Fibroblast of lung (primary cell): ENCODE measurements at regions not wholly inside any gene's neighbourhood (a gene's known extent, or its start where the extent isn't known, plus 50 kb on each side); places are given as distances from the start of the nearest gene placed in this dataset.

ENCODE experiments used
- EZH2 ChIP-seq: IDR thresholded peaks from 2 replicates; pipeline ENCODE4 v1.5.1; 2012; ENCODE audit warnings: low read length, control low read depth, mild to moderate bottlenecking; ENCODE audit errors: missing control alignments
- TF ChIP-seq, protein P1 (sequence below), 2 donors: IDR thresholded peaks in 1 of 2; conservative IDR thresholded peaks in 1 of 2; 1 replicate in 1 of 2; 2 replicates in 1 of 2; pipeline ENCODE4 v1.5.1; 2011 to 2012; ENCODE audit warnings: low read length in 2 of 2, control low read depth in 1 of 2, inconsistent platforms in 1 of 2, low read depth in 1 of 2, mild to moderate bottlenecking in 1 of 2

GRCh38 chr6:4513561-4513960 is 262.6 kb upstream of the CDYL start:
- TF ChIP-seq, protein P1, sequence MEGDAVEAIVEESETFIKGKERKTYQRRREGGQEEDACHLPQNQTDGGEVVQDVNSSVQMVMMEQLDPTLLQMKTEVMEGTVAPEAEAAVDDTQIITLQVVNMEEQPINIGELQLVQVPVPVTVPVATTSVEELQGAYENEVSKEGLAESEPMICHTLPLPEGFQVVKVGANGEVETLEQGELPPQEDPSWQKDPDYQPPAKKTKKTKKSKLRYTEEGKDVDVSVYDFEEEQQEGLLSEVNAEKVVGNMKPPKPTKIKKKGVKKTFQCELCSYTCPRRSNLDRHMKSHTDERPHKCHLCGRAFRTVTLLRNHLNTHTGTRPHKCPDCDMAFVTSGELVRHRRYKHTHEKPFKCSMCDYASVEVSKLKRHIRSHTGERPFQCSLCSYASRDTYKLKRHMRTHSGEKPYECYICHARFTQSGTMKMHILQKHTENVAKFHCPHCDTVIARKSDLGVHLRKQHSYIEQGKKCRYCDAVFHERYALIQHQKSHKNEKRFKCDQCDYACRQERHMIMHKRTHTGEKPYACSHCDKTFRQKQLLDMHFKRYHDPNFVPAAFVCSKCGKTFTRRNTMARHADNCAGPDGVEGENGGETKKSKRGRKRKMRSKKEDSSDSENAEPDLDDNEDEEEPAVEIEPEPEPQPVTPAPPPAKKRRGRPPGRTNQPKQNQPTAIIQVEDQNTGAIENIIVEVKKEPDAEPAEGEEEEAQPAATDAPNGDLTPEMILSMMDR (conservative IDR thresholded peaks at IDR 0.05 in 1 of 2, IDR thresholded peaks at IDR 0.05 in 1 of 2; ENCODE audit: low read depth in 1 of 2, low read length in 2 of 2) = no peak
- no peak for TF ChIP-seq EZH2
